22Rv1 (cell line): ENCODE measurements at regions not wholly inside any gene's neighbourhood (a gene's known extent, or its start where the extent isn't known, plus 50 kb on each side); places are given as distances from the start of the nearest gene placed in this dataset.

Experiments used
- ZFX ChIP-seq: fragments of 450-650 bp; IDR thresholded peaks from 2 replicates; pipeline ENCODE4 v1.6.1; 2017; ENCODE audit warnings: antibody characterized with exemption, borderline replicate concordance
- TF ChIP-seq, protein P1 (sequence below): fragments of 450-650 bp; IDR thresholded peaks from 2 replicates; pipeline ENCODE4 v1.5.1; 2017; ENCODE audit warnings: mild to moderate bottlenecking

GRCh38 chr2:7812231-7812995 is 869.4 kb upstream of the ID2 start:
- TF ChIP-seq, protein P1, sequence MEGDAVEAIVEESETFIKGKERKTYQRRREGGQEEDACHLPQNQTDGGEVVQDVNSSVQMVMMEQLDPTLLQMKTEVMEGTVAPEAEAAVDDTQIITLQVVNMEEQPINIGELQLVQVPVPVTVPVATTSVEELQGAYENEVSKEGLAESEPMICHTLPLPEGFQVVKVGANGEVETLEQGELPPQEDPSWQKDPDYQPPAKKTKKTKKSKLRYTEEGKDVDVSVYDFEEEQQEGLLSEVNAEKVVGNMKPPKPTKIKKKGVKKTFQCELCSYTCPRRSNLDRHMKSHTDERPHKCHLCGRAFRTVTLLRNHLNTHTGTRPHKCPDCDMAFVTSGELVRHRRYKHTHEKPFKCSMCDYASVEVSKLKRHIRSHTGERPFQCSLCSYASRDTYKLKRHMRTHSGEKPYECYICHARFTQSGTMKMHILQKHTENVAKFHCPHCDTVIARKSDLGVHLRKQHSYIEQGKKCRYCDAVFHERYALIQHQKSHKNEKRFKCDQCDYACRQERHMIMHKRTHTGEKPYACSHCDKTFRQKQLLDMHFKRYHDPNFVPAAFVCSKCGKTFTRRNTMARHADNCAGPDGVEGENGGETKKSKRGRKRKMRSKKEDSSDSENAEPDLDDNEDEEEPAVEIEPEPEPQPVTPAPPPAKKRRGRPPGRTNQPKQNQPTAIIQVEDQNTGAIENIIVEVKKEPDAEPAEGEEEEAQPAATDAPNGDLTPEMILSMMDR, result no peak
- no peak for TF ChIP-seq ZFX
